Skeletal muscle tissue (tissue), 3 donors: ENCODE measurements at regions not wholly inside any gene's neighbourhood (a gene's known extent, or its start where the extent isn't known, plus 50 kb on each side); places are given as distances from the start of the nearest gene placed in this dataset.

Source experiments
- H3K27ac ChIP-seq: one replicate; pipeline ENCODE4 v1.7.0; 2013; ENCODE audit warnings: mild to moderate bottlenecking, low read depth, low read length, inconsistent platforms
- H3K27me3 ChIP-seq, 3 donors: one replicate each; pipeline ENCODE4 v1.7.0; 2013; ENCODE audit warnings: low read length in 3 of 3; ENCODE audit not compliant: control insufficient read depth in 3 of 3, insufficient read depth in 3 of 3
- H3K36me3 ChIP-seq, 3 donors: one replicate each; pipeline ENCODE4 v1.7.0; 2013; ENCODE audit warnings: low read length in 3 of 3; ENCODE audit not compliant: control insufficient read depth in 3 of 3, insufficient read depth in 3 of 3
- H3K4me1 ChIP-seq, 3 donors: one replicate each; pipeline ENCODE4 v1.7.0; 2013; ENCODE audit warnings: low read length in 3 of 3, mild to moderate bottlenecking in 3 of 3; ENCODE audit not compliant: control insufficient read depth in 3 of 3, insufficient read depth in 3 of 3
- H3K4me3 ChIP-seq, 3 donors: one replicate each; pipeline ENCODE4 v1.7.0; 2013; ENCODE audit warnings: low read length in 3 of 3
- H3K9ac ChIP-seq, 3 donors: one replicate each; pipeline ENCODE4 v1.7.0; 2013; ENCODE audit warnings: low read length in 3 of 3, mild to moderate bottlenecking in 3 of 3, moderate library complexity in 2 of 3, low read depth in 1 of 3
- H3K9me3 ChIP-seq, 3 donors: one replicate each; pipeline ENCODE4 v1.7.0; 2013; ENCODE audit warnings: low read length in 3 of 3; ENCODE audit not compliant: control insufficient read depth in 3 of 3
- donor health status: Osteomylitis.

DNA sequence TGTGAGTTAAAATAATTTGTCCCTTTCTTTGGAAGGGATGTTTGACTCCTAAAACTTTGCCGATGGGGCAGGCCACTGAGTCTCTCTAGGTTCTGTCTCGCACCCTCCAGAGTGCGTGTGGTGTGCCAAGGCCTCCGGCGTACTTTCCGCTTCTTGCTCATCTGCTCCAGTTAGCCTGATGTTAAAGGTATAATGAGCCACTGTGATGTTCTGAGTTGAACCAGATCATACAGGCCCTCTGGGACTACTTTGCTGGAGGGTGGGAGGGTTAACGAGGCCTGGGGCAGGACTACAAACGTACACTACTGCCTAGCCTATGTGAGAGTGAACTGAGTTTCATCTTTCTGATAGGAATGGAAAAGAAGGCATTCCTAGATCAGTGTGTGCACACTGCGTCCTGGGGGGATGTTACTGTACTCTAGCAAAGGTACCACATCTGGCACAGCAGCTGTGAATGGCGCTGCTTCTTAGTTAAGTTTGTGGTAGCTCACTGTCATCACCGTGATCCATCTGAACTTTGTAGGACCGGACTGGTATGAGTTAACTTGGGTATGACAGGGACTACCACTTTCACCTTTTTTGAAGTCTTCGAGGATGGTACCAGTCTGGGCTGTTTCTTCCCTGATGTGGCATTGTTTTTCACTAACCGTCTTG, 60.2 kb downstream of the RGS12 start:
- Histone ChIP-seq H3K9me3 (no peaks in the 10 kb centered on the region), H3K4me3 (no peak overlapping the region), H3K4me1 (no peaks in the 10 kb centered on the region), H3K36me3 (no peaks in the 10 kb centered on the region), H3K9ac (no peak overlapping the region), H3K27ac (no peak overlapping the region), H3K27me3 (no peaks in the 10 kb centered on the region)

DNA sequence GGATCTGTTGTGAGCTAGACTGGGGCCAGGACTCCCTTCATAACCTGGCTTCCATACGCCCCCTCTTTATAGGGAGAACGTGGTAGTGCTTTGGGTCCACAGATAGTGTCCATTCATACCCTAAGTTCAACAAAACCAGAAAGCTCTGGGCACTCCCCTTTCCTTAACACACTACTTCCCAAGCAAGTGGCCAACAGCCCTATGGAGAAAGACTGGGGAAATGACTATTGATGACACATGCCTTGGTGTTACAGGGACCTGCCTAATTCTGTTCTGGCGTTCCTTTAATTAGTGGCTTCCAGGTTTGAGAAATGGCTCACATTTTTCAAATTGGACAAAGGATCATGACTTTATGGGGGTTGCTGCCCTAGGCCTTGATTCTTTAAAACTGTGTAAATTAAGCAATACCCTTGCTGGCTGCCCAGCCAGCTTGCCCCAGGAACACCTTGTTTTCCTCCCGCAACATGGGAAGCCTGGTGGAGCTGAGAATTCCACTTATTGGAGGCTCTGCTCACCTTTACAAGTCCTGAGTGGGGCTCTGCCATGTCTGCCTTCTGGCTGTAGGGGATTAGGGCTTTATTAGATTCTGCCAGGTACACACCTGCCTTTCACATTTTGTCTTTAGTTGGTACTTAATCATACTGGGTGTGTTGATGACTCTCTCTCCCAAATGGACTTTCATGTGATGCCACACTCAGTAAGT, 61.1 kb downstream of the RGS12 start:
- Histone ChIP-seq H3K9ac (no peak overlapping the region), H3K9me3 (no peaks in the 10 kb centered on the region), H3K36me3 (no peaks in the 10 kb centered on the region), H3K4me1 (no peaks in the 10 kb centered on the region), H3K27me3 (no peaks in the 10 kb centered on the region), H3K4me3 (no peak overlapping the region), H3K27ac (no peak overlapping the region)

DNA sequence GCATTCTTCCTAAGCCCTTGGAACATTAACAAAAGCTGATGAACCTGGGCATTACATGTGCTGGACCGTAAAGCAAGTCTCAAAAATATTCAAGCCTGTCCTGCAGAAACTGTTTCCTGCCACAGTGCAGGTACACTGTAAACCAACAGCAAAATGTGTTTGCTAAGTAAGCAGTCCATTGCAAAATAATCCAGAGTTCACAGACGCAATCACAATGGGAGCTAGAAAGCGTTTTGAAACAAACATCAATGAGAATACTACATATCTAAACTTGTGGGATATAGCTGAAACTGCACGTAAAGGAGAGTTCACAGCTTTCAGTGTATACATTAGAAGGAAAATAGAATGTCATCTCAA, 61.6 kb downstream of the RGS12 start:
- no peaks in the 10 kb centered on the region for H3K4me1 ChIP-seq
- H3K27me3 ChIP-seq = no peaks in the 10 kb centered on the region
- no peak overlapping the region for H3K27ac ChIP-seq
- no peaks in the 10 kb centered on the region for H3K9me3 ChIP-seq
- no peak overlapping the region for H3K4me3 ChIP-seq
- H3K9ac ChIP-seq = no peak overlapping the region
- H3K36me3 ChIP-seq = no peaks in the 10 kb centered on the region

DNA sequence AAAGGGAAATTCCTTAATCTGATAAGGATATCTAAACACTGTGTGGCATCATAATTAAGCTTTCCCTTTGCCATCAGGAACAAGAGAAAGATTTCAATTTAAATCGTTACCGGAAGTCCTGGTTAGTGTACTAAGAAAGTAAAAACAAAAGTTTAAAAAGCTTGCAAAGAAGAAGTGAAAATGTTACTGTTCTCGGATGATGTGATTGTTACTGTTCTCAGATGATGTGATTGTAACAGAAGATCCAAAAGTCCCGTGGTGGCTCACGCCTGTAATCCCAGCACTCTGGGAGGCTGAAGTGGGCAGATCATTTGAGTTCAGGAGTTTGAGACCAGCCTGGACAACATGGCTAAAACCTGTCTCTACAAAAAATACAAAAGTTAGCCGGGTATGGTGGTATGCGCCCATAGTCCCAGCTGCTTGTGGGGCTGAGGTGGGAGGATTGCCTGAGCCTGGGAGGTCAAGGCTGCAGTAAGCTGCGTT, 62.5 kb downstream of the RGS12 start:
- H3K9me3 ChIP-seq = no peaks in the 10 kb centered on the region
- no peaks in the 10 kb centered on the region for H3K36me3 ChIP-seq
- H3K4me3 ChIP-seq = no peak overlapping the region
- H3K9ac ChIP-seq = no peak overlapping the region
- no peaks in the 10 kb centered on the region for H3K27me3 ChIP-seq
- H3K27ac ChIP-seq = no peak overlapping the region
- no peaks in the 10 kb centered on the region for H3K4me1 ChIP-seq

DNA sequence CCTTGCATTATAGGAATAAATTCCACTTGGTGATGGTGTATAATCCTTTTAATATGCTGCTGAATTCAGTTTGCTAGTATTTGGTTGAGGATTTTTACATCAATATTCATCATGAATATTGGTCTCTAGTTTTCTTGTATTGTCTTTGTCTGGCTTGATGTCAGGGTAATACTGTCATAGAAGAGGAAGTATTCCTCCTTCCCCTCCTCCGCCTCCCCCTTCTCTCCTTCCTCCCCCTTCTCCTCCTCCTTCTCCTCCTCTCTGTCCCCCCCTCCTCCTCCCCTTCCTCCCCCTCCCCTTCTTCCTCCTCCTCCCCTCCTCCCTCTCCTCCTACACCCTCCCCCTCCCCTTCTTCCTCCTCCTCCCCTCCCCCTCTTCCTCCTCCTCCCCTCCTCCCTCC, 65.8 kb downstream of the RGS12 start:
- Histone ChIP-seq H3K9me3 (no peaks in the 10 kb centered on the region), H3K36me3 (no peaks in the 10 kb centered on the region), H3K9ac (no peak overlapping the region), H3K27me3 (no peaks in the 10 kb centered on the region), H3K27ac (no peak overlapping the region), H3K4me1 (peaks cover 0 to 9% (median 0%) of the 10 kb centered on the region in 3 donors), H3K4me3 (no peak overlapping the region)

DNA sequence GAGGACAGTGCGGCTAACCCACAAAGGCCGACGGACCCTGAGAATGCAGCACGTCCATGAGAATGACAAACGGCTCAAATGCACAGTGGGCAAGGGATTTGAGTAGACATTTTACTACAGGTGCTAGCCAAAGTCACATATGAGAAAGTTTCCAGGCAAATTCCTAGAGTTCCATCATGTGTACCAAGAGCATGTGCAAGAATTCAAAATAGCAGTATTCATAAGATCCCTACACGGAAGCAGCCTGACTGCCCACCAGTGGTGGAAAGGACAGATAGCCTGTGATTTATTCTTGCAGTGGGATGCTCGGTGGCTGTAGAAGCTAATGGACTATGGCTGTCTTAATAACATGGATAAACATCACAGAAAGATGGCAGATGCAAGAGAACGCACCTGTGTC, 68.0 kb downstream of the RGS12 start:
- no peak overlapping the region for H3K9ac ChIP-seq
- peaks cover 3 to 21% (median 10%) of the 10 kb centered on the region in 3 donors for H3K4me1 ChIP-seq
- no peaks in the 10 kb centered on the region for H3K27me3 ChIP-seq
- no peaks in the 10 kb centered on the region for H3K36me3 ChIP-seq
- no peak overlapping the region for H3K4me3 ChIP-seq
- no peak overlapping the region for H3K27ac ChIP-seq
- no peaks in the 10 kb centered on the region for H3K9me3 ChIP-seq

DNA sequence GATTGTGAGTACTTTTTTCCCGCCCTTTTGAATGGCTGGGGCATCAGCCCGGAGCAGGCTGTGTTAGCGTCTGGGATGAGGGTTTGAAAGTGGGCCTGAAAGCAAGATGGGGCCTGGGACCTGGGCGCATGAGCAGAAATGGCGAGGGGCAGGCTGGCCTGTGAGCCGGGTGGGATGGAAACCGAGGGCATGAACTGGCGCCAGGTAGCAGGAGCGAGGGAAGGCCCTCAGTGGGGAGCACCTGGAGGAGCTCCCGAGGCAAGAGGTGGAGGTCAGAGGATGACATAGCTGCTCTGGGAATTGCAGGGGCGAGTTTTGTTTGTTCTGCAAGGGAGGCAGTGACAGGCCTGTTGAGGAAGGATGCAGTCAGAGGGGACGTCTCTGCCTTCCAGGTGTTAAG, 68.6 kb downstream of the RGS12 start:
- H3K36me3 ChIP-seq = no peaks in the 10 kb centered on the region
- H3K4me1 ChIP-seq = peaks cover 3 to 21% (median 10%) of the 10 kb centered on the region in 3 donors
- no peaks in the 10 kb centered on the region for H3K27me3 ChIP-seq
- no peak overlapping the region for H3K9ac ChIP-seq
- no peak overlapping the region for H3K27ac ChIP-seq
- H3K4me3 ChIP-seq = no peak overlapping the region
- H3K9me3 ChIP-seq = no peaks in the 10 kb centered on the region

DNA sequence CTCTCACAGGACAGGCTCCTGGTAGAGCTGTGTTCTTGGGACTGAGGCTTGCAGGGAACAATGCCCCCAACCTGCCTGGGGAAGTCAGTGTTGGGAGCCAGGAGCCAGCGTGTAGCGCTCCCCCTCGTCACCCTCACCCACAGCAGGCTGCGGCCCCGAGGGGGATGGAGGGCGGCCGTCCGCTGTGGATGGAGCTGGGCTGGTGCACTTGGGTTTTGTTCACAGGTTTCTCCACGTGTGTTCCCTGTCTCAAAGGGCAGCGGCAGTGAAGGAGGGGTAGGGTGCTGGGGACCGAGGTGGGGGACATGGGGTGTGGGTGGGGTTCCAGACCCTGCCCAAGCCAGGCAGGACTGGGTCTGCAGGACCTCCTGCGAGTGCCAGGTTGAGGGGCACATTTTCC, 69.1 kb downstream of the RGS12 start:
- Histone ChIP-seq H3K36me3 (no peaks in the 10 kb centered on the region), H3K4me1 (peaks cover 3 to 21% (median 10%) of the 10 kb centered on the region in 3 donors), H3K4me3 (no peak overlapping the region), H3K9ac (no peak overlapping the region), H3K27me3 (no peaks in the 10 kb centered on the region), H3K27ac (no peak overlapping the region), H3K9me3 (no peaks in the 10 kb centered on the region)

DNA sequence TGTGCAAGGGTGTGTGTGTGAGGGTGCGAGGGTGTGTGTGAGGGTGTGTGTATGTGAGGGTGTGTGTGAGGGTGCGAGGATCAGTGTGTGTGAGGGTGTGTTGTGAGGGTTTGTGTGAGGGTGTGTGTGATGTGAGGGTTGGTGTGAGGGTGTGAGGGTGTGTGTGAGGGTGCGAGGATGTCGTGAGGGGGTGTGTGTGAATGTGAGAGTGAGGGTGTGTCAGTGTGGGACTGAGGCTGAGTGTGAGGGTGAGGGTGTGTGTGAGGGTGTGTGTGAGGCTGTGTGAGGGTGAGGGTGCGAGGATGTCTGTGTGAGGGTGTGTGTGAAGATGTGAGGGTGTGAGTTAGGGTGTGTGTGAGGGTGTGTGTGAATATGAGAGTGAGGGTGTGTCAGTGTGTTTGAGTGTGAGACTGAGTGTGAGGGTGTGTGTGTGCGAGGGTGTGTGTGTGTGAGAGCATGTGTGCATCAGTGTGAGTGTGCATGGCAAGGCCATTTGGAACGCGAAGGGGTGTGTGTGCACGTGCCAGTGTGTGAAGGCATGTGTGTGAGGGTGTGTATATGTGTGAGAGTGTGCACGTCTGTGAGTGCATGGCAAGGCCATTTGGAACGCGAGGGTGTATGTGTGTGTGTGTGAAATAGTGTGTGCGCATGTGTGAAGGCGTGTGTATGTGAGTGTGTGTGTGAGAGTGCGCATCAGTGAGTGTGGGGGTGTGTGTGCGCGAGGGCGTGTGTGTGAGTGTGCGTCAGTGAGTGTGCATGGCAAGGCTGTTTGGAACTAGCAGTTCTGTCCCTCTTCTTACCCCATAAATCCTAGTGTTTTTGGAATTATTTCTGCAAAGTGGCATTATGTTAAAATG, 69.8 kb downstream of the RGS12 start:
- H3K4me3 ChIP-seq = no peak overlapping the region
- peaks cover 3 to 21% (median 10%) of the 10 kb centered on the region in 3 donors for H3K4me1 ChIP-seq
- no peaks in the 10 kb centered on the region for H3K36me3 ChIP-seq
- H3K27me3 ChIP-seq = no peaks in the 10 kb centered on the region
- H3K9me3 ChIP-seq = no peaks in the 10 kb centered on the region
- no peak overlapping the region for H3K9ac ChIP-seq
- H3K27ac ChIP-seq = no peak overlapping the region
